ENCODE measurements at regions not wholly inside any gene's neighbourhood (a gene's known extent, or its start where the extent isn't known, plus 50 kb on each side); places are given as distances from the start of the nearest gene placed in this dataset.
"Not testable (repeated sequence)": the region's sequence is repeated elsewhere in the genome, so short reads cannot be mapped to it uniquely, and the experiment has no call there.

- Histone ChIP-seq H3K4me3 (replicated peaks in 1 of 3) (no peak overlapping the region), H3K27me3 (no peaks in the 10 kb centered on the region), H3K27ac (no peak overlapping the region), H3K36me3 (no peaks in the 10 kb centered on the region), H3K4me1 (no peaks in the 10 kb centered on the region), H3K9me3 (no peaks in the 10 kb centered on the region)
- TF ChIP-seq POLR2A (IDR thresholded peaks at IDR 0.05) (no peak), CTCF (IDR thresholded peaks at IDR 0.05) (no peak)
- intact Hi-C loops (cut with DNase I) = no loop called here
- DNase-seq = no peak
- 97% methylated on average over 1 of the region's 1 CpG for WGBS, 2 donors
Measured at GRCh38 chr7:133157045-133157444, 75.2 kb upstream of the CHCHD3 start.

DNA sequence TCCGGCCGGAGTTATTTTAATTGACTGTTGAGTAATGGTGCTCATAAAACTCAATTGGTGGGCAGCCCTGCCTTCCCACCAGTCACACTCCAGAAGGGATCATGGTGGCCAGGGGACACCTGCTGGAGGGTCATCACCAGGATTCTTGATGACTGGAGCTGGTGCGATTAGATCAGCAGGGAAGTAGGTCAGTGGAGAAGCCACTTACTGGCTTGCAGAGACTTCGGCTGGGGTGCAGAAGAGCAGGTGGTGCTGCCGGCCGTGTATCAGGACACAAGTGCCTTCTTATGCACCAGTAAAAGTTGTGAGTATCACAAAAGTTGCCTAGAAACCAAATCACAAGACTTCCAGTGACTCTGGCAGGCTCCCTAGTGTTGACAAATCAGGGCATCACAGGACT is 82.6 kb upstream of the CHCHD3 start:
- Histone ChIP-seq H3K27me3 (no peaks in the 10 kb centered on the region), H3K4me3 (replicated peaks in 1 of 3) (no peak overlapping the region), H3K36me3 (no peaks in the 10 kb centered on the region), H3K27ac (no peak overlapping the region), H3K4me1 (no peaks in the 10 kb centered on the region), H3K9me3 (no peaks in the 10 kb centered on the region)
- TF ChIP-seq CTCF (IDR thresholded peaks at IDR 0.05) (no peak), POLR2A (IDR thresholded peaks at IDR 0.05) (no peak)
- WGBS, 2 donors = 66 to 77% methylated on average over 6 of the region's 6 CpGs
- no peak for DNase-seq
- intact Hi-C loops (cut with DNase I) = no loop called here

DNA sequence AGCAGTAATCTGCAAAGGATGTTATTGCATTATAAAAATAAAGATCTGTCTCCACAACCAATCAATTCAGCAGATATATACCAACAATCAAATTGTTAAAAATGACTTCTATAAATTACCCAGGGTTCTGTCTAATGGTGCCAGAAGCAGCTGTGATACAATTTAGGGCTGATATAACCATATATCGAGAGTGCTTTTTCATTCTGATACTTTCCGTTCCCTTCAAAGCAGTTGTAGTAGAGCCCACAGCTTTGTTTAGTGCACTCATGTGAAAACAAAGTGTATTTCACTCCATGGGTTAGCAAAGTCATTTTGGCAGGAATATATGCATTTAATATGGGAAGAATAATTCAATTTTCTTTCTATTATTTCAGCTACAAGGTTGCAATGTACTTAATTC is 83.1 kb upstream of the CHCHD3 start:
- no peak for TF ChIP-seq CTCF (IDR thresholded peaks at IDR 0.05)
- no peak for TF ChIP-seq POLR2A (IDR thresholded peaks at IDR 0.05)
- 88 to 91% methylated on average over 2 of the region's 2 CpGs for WGBS, 2 donors
- H3K4me3 ChIP-seq (replicated peaks in 1 of 3) = no peak overlapping the region
- H3K36me3 ChIP-seq = no peaks in the 10 kb centered on the region
- no peaks in the 10 kb centered on the region for H3K27me3 ChIP-seq
- DNase-seq = no peak
- H3K4me1 ChIP-seq = no peaks in the 10 kb centered on the region
- no peaks in the 10 kb centered on the region for H3K9me3 ChIP-seq
- intact Hi-C loops (cut with DNase I) = no loop called here
- no peak overlapping the region for H3K27ac ChIP-seq

DNA sequence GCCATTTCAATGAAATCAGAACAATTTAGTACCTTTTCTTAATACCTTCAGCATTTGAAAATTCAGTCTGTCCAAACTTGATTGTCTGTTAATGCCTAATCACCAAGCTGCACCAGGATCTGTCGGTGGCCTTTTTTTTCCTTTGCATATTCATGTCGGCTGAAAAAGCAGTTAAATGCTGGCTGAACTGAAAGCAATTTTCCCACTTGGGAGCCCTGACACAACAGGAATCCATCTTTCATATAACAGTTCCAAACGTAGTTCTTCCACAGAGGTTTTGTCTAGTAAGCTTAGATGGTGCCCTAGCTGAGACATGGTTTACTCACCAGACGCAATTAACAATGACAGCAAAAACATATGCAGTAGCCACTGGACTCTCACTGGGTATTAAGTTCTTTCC is 83.6 kb upstream of the CHCHD3 start:
- Histone ChIP-seq H3K27ac (no peak overlapping the region), H3K27me3 (no peaks in the 10 kb centered on the region), H3K4me1 (no peaks in the 10 kb centered on the region), H3K4me3 (replicated peaks in 1 of 3) (no peak overlapping the region), H3K9me3 (no peaks in the 10 kb centered on the region), H3K36me3 (no peaks in the 10 kb centered on the region)
- 63 to 76% methylated on average over 4 of the region's 4 CpGs for WGBS, 2 donors
- intact Hi-C loops (cut with DNase I) = no loop called here
- no peak for DNase-seq
- TF ChIP-seq CTCF (IDR thresholded peaks at IDR 0.05) (no peak), POLR2A (IDR thresholded peaks at IDR 0.05) (no peak)

- WGBS, 2 donors = 71 to 76% methylated on average over 5 of the region's 5 CpGs
- no peaks in the 10 kb centered on the region for H3K4me1 ChIP-seq
- no peaks in the 10 kb centered on the region for H3K27me3 ChIP-seq
- H3K4me3 ChIP-seq (replicated peaks in 1 of 3) = no peak overlapping the region
- no peaks in the 10 kb centered on the region for H3K36me3 ChIP-seq
- intact Hi-C loops (cut with DNase I) = no loop called here
- no peak for TF ChIP-seq CTCF (IDR thresholded peaks at IDR 0.05)
- TF ChIP-seq POLR2A (IDR thresholded peaks at IDR 0.05) = no peak
- H3K9me3 ChIP-seq = no peaks in the 10 kb centered on the region
- no peak overlapping the region for H3K27ac ChIP-seq
- DNase-seq = no peak
Measured at GRCh38 chr7:133167300-133167699, 85.4 kb upstream of the CHCHD3 start.

DNA sequence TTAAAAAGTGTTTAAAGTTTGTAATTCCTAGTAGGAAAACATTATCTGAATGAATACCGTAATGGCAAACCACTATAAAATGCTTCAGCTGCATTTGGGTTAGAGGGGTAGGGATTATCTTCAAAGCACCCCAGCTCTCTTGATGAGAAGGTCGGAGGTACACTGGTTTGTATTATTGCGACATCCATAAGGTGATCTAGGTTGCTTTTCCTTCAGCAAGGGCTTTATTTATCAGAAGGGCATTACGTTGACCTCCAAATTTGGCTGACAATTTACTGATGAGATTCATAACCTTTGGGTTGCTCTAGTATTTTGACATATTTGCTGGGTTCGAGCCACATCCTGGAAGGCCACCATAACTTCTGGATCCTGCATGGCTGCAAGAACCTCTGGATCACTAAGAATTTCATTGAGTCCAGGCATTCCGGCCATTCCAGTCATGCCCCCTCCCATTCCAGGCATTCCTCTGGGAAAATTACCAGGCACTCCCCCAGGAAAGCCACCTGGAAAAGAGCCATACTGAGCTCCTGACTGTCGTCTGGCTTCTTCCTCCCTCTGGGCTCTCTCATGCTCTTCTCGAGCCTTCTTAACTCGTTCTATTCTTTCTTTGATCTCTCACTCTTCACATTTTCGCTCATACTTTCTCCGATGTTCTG is 83.6 kb upstream of the EXOC4 start:
- H3K27me3 ChIP-seq; H3K27ac ChIP-seq; H3K4me1 ChIP-seq; intact Hi-C loops (cut with DNase I); DNase-seq; H3K4me3 ChIP-seq (replicated peaks in 1 of 3); H3K36me3 ChIP-seq; H3K9me3 ChIP-seq: not testable (repeated sequence)
- WGBS, 2 donors = 81 to 84% methylated on average over 10 of the region's 11 CpGs

DNA sequence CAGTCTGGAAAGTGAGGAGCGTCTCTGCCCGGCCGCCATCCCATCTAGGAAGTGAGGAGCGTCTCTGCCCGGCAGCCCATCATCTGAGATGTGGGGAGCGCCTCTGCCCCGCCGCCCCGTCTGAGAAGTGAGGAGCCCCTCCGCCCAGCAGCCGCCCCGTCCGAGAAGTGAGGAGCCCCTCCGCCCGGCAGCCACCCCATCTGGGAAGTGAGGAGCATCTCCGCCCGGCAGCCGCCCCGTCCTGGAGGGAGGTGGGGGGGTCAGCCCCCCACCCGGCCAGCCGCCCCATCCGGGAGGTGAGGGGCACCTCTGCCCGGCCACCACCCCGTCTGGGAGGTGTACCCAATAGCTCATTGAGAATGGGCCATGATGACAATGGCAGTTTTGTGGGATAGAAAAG is 75.4 kb upstream of the EXOC4 start:
- intact Hi-C loops (cut with DNase I); H3K4me1 ChIP-seq: not testable (repeated sequence)
- 88 to 92% methylated on average over 11 to 15 of the region's 24 CpGs for WGBS, 2 donors

More for the DNA sequence above, 75.4 kb upstream of the EXOC4 start:
- not testable (repeated sequence) for H3K4me3 ChIP-seq (replicated peaks in 1 of 3); H3K36me3 ChIP-seq; H3K27ac ChIP-seq; H3K9me3 ChIP-seq; H3K27me3 ChIP-seq; DNase-seq

Measured in thyroid gland (tissue), 4 donors.